NCI-H2029 (cell line): ENCODE measurements at regions not wholly inside any gene's neighbourhood (a gene's known extent, or its start where the extent isn't known, plus 50 kb on each side); places are given as distances from the start of the nearest gene placed in this dataset.

Source experiments
- DNase-seq: peaks from one replicate; lab custom pipeline; 2025; lab: John Stamatoyannopoulos, UW

DNA sequence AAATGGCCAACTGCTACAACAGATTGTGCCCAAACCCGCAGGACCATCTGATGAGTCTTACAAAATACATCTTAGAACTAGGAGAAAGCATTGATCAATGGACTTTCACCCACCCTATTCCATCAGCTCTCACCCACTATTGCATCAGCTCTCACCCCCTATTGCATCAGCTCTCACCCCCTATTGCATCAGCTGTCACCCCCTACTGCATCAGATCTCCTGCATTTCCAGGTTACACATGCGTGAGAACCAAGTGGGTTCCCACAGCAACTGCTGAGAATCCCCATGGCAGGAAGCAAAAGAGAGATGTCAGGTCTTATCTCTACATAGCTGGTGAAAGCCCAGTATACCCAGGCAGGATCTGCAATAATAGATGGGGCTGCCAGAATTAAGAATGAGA is 533.5 kb downstream of the LTN1 start:
- no peak for DNase-seq

DNA sequence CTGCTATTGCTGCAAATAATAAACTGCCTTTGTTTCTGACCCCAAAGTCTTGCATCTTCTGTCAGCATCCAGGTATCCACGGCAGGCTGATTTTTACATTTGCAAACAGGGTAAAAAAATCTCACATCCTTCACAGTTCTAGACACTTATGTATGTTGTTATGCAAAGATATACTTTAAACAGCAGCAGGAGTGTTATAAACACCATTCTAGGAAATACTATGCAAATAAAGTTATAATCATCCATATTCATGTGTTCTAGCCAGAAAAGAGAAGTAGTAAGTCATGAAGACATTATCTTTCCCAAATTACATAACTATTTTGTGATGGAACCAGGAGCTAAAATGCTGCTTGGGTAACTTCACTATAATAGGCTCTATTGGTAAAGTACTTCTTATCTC is 534.2 kb downstream of the LTN1 start:
- DNase-seq: no peak

DNA sequence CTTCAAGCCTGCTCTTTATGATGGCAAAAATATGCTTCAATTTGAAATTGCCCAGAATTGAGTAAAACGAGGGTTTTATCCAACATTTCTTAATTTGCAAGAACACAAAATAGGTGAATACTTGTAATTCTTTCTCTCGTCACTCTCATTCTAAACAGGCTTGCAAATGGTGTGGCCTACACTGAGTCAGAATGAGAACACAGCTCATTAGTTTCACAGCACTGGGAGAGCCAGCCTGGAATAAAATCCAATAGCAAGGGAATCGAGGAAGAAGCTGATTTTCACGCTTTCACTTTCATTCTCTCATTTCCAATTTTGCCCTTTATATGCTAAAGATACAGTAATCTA is 537.5 kb downstream of the LTN1 start:
- no peak for DNase-seq

DNA sequence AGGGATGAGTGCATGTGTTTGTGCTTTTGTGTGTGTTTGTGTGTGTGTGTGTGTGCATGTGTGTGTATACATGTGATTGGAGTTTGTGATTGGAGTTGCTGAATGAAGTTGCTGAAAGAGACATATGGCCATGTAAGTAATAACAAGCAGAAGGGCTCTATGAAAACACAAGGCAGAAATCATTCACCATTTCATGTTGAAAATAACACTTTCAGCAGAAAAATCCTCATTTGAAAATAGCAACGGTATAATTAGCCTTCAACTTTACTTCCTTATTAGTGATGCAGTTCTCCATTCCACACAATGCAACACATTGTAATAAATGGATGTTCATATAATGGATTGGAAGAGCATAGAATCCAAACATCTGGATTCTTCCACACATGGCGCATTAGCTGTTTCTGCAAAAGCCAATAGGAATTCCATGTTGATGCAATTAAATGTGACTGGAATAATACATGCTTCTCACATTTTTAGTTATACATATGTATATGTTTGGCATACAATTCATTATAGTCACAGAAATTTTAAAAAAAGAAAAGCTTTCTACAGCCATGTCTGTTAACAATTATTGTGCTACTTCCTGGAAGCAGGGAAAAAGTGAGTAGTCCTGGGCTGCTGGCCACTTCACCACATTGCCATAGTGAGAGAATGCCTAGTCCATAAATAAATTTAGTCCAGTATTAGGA is 538.0 kb downstream of the LTN1 start:
- no peak for DNase-seq

DNA sequence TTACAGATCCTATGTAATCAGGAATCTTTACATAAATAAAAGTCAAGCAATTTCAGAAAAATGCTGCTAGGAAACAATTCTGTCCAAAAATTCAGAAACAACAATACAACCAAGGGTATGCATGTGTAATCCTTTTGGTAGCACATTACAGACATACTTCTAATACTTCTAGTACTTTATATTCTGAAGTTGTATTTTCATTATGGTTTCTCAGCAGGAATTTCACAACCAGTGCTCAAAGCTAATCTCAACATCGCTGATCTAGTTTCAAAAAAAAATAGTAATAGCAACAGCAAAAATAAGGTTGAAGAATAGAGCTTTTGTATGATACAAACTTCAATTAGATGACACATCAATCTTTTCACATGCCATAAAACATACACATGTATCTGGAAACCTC is 545.2 kb downstream of the LTN1 start:
- DNase-seq: no peak

DNA sequence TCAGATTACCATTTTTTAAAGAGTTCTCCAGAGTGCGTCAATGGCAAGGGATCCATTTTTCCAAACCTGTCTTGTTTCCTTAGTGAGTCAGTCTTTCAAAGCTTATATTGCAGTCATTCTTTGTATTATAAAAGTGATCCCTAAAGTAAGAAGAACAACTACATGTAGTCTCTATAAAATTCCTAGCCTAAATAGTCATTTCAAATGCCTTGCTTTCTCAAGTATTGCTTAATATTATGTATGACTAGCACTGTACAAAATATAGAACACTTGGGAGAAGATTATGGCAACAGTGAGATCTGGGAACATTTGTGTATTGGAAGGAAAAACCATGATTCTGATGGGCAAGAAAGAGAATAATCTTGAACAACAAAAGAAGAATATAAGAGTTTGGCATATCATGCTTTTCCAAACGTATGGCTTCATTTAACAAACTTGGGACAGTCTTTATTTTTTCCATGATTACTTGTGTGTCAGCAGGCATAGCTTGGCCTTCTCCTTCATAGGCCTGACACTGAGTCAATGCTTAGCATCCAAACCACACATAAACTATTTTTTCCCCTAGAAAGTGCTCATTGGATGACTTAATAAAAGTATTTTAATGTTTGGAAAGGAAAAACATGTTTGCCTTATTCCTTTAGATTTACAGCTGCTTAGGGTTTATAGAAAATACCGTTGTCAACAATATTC is 547.4 kb downstream of the LTN1 start:
- no peak for DNase-seq

DNA sequence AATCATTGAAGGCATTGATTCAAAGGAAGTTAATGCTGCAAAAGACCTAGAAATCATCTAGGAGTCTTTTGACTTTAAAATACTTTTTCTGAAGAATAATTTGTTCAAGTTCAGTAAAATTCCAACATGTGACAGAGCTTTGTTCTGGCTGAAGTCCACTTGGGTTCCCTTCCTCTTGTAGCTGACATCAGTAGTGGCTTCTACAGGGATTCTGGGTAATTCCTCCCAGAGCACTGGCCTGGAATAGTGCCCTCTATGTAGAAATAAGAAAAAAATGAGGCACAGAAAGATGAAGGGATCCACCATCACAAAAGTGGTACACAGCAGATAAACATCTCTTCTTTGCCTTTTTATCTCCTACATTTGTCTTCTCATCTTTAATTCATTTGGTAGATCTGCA is 548.1 kb downstream of the LTN1 start:
- DNase-seq: no peak

DNA sequence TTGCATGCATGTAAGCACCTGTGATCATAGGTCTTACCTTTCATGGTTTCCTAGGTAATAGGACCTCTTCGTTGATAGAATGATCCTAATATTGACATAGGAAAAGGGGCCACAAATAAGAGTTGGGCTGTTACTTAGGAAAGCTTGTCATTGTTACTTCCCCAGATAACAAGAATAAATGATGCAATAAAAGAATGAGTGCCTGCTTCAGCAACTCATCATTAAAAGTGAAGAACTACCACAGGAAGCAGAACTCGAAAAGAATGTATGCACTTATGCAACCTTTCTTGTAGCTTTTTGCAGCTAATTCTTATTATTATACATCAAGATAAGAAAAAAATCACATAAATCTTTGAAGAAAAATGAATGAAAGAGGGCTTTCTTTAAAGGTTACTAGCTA is 548.6 kb downstream of the LTN1 start:
- DNase-seq: no peak

DNA sequence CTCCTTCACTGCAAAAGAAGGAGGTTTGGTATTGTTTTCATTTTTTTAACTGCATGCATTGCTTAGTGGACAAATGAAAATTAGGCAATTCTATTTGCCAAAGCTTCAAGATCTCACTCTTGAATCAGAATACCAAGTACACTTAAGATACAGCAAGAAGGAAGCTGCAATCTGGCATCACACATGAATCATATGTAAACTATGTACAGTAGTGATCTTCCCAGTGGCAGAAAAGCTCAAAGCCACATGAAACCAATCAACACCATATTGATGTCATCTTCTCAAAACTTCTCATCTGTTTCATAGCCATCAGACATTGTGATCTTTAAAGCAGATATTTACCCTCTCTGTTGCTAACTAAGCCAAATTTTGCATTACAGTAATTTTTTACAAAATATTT is 550.1 kb downstream of the LTN1 start:
- no peak for DNase-seq

DNA sequence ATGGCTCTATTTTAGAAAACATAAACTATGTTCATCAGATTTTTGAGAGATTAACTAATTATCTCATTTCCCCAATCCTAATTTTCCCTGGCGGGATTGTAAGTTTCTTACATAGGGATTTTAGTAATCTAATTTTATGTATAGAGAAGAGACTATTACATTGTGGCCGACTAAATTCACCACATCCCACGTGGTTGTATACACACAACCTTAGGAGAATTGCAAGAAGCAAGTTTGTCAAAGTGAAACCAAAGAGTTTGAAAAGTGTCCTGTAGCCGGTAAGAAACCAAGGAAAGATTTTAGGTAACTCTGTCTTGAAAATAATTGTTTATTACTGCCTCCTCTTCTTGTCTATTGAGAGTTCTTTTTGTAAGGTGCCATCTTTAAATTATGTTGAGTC is 550.6 kb downstream of the LTN1 start:
- DNase-seq: no peak

DNA sequence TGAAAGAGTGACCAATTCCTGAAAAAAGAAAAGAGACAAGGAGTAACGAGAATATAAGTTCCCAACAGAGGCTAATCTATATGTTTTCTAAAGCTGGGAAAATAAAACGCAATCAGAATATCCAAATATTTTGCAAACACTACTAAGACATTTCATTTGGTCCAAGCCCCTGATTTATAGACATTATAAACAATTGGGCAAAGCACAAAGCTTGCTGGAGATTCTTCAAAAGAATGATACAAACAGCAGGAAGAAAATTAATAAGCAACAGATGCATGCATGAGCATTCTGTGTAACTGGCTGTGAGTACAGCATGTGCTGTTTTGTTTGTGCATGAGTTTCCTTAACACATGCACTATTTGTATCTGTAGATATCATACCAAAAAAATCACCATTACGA is 552.9 kb downstream of the LTN1 start:
- no peak for DNase-seq

DNA sequence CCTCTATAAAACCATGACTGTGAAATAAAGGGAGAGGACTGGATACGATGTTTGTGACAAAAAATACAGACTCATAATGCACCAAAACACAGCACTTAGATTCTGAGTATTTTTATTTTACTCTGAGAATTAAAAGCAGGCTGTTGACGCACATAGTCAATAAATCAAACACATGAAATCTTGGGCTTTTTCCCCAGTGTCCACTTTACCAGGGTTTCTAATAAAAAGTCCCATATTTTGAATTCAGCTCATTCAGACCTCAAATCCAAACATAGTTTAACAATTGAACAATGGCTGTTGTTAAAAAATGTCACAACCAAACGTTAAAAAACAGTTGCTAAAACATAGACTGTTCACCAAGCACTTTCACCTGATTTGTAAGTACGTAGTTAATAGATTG is 553.4 kb downstream of the LTN1 start:
- no peak for DNase-seq

DNA sequence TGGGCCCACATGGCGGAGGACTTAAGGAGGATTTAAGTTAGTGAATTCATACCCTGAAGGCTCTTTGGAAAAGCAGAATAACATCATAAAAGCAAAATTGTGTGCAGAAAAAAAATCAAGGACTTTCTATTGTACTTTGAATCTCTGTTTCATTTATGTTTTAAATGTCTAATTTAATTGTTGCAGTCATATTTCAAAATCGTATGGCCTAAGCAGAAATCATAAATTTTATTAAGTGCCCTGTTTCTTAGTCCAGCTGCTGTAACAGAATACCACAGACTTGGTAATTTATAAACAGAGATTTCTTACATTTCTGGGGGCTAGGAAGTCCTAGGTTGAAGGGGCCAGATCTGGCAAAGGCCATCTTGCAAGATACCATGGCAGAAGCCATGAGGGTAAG is 555.6 kb downstream of the LTN1 start:
- DNase-seq: no peak

DNA sequence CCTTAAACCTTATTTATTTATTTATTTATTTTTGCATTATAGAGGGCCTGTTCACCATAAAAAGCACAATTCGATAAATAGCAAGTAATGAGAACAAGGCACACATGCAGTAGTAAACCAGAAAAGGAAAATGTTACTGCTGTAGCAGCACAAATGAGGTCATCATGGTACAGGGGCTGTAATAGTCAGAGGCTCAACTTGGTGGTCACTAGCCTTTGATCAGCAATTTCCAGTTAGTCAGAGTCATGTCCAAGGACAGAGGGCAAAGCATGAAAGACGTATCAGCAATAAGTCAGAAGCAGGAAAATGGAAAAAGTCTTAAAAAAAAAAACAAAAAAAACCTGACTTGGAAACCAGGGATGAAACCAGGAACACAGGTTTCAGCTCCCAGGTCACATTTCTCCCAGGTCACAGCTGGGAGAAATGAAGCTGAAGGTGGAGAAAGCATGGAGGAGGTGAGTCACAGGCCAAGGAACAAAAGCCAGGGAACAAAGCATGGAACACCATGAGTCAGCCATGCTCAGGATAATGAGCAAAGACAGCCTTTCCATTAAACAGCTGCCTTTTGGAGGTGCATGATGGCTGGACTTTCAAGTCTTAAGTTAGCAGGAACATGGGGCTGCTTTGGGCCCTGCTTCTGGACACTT is 556.3 kb downstream of the LTN1 start:
- no peak for DNase-seq

DNA sequence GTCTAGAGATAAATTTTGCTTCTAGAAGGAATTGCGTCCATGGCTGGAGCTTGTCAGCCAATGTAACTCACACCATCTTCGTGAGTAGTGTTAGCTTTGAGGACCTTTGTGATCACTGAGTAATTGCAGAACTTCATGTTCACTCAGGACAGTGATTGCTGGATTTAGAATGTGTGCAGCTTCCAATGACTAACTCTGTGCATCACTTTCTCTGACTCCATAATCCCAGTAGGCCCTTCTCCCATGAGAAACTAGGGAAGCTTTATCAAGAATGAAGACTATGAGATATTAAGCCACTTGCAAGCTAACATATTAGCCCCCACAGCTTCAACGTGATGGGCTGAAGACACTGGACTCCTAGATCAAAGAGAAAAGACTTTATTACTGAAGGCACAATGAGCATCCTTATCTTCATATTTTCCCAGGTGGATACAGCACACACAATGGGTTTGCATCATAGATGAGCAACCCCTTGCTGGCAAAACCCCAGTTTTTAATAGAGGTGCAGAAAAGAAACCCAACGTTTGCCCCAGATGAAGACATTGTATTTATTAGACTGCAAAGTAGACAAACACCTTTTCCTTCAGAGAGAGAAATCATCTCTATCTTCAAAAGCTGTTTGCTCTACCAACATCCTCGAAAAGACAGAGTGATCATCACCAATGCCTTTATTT is 561.0 kb downstream of the LTN1 start:
- DNase-seq: no peak

DNA sequence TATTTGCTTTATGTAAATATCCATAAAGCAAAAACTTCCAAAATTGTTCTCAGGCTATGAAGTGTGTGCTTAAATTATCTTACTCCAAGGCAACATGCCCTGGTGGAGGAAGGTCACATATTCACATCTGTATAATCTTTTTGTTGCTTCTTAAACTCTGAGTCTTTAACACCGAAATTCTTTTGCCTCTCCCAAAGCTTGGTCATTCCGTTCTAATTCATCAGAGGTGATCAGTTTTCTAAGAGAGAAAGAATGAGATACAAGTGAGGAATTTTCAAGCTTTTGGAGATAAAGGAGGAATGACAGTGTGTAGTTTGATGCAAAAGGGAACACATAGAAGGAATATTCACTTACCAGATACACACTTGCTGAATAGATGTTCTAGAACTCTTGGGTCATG is 561.7 kb downstream of the LTN1 start:
- DNase-seq: no peak

DNA sequence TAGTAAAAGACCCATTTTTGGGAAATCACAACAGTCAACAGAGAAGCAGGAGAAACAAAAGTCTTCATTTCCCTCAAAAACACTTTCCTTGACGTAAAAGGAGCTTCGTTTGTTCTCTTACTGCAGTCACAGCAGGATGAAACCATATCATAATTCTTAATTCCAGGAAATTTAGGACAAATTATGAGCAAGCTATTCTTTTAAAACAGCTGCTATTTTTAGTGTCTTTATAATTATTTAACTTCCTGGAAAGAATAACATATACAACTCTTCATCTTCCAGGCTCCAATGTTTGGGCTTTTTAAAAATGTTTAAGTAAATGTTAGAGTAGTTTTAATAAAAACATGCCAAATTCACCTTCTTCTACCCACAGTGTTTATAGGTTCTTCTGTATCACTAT is 563.5 kb downstream of the LTN1 start:
- no peak for DNase-seq

DNA sequence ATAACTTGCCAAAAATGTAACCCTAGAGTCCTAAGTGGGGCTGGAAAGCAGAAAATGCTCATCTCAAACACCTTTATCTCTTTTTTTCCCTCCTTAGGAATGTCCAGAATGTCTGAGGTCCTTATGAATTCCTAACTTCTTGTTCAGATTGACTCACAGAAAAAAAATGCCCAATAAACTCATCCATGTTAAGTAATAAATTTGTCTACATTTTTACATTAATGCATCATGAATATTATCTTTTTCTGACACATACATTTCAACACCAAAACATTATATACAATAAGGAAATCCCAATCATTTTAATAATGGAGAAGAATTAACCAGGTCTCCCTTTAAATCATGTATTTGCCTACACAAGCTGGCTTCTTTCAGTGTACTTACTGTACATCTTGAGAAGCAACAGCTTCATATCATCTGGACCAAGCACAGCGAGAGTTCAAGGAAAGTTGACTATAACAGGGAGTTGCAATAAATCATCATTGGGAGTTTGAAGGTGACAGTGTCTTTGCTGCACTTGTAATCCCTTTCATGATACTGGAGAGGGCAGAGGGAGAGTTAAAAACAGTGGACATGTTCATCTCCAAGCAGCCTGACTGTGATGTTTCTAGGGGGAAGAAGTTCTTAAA is 565.2 kb downstream of the LTN1 start:
- no peak for DNase-seq

DNA sequence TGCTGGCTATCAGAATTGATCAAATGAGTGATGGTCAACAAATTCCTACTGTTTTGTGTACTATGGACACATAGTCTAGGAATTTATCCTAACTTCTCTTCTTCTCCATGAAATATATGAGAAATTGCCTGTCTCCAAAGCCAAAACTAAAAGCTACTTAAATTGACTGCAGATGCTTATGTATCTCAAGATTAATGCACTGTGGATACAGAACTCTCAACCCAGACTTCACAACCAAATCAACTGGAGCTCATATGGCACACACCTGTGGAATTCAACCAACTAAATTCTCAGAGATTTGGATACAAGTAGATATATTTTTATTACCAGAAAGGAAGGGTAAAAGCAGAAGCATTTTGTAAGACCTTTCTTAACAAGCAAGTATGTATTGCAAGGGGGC is 566.1 kb downstream of the LTN1 start:
- no peak for DNase-seq

DNA sequence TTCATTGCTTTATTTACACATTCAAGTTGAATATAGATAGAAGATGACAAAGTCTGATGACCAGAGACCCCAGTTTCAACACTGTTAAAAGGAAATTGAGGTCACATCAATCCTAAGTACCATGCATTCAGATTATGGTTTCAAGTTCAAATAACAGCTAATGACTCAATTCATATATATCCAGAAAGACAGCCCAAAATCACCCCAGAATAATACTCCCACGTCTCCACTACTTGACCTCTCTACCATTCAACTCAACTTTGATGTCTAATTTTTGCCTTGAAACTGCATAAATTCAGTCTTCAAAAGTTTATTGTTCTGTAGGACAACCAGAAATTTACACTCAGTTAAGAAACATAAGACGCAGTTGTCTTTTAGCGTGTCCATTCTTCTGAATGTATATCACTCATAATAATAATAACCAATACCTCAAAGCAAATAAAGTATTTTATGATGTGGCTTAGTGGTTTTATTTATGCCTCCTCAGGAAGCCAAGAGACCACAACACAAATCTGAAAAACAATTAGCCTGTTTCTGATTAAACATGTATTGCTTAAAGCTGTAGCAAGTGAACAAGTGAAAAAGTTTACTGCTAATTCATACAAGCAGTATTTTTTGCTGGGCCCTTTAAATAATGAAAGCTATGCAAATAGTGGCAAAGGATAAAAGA is 569.0 kb downstream of the LTN1 start:
- DNase-seq: no peak

DNA sequence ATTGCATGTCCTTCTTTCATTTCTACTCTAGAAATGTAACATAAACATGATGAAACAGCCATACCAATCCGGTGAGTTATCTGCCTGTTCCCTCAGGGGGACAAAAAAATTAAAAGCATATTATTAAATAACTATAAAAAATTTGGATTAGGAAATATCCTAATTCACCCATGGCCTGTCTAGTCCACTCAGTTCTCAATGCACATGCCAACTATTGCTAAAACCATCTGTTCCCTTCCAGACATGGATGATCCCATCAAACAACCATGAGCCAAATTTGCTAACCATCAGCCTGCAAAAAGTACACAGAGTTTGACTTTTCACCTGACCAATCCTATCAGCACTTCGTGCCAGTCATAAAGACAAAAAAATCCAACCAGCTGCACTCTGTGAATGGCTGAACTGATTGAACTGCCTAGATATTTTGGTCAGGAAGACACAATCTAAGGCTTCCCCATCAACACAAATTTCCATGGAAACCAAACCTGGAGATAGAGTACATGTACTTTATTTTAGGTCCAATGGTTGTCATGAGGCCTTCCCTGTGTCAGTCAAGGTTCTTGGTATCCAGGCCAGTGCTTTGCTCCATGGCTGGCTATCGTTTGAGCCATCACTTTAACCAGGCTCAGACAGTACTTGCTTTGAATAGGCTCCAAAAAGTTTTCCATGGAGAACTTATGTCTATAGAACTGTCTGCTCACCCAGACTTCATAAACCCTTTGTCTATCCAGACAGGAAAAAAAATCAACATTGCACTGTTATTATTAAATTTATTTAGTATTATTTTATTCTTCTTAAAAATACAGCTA is 570.8 kb downstream of the LTN1 start:
- DNase-seq: no peak
